ENCODE measurements at regions not wholly inside any gene's neighbourhood (a gene's known extent, or its start where the extent isn't known, plus 50 kb on each side); places are given as distances from the start of the nearest gene placed in this dataset.

- no peak for TF ChIP-seq FOXP2 (optimal IDR thresholded peaks at IDR 0.05; ENCODE audit: borderline replicate concordance, extremely low read depth, extremely low read length, insufficient read depth)
- no peak for TF ChIP-seq POLR2AphosphoS5 (IDR thresholded peaks at IDR 0.05; ENCODE audit: low read depth, low read length)
- TF ChIP-seq SIN3A (IDR thresholded peaks at IDR 0.05; ENCODE audit: borderline replicate concordance, insufficient read depth, low read length), result no peak
- no peak for TF ChIP-seq REST (IDR thresholded peaks at IDR 0.05; ENCODE audit: insufficient read depth in 1 of 2, low read depth in 2 of 2, low read length in 2 of 2)
- no peak for TF ChIP-seq TAF1 (IDR thresholded peaks at IDR 0.05; ENCODE audit: borderline replicate concordance, insufficient read depth, low read length)
These were observed 68.3 kb upstream of the NAV2 start for GRCh38 chr11:19644316-19644715.

GRCh38 chr11:19642185-19643158, 70.2 kb upstream of the NAV2 start:
- TF ChIP-seq SIN3A (IDR thresholded peaks at IDR 0.05; ENCODE audit: borderline replicate concordance, insufficient read depth, low read length) (no peak), POLR2AphosphoS5 (IDR thresholded peaks at IDR 0.05; ENCODE audit: low read depth, low read length) (no peak), REST (IDR thresholded peaks at IDR 0.05; ENCODE audit: insufficient read depth in 1 of 2, low read depth in 2 of 2, low read length in 2 of 2) (no peak), FOXP2 (optimal IDR thresholded peaks at IDR 0.05; ENCODE audit: borderline replicate concordance, extremely low read depth, extremely low read length, insufficient read depth) (no peak), TAF1 (IDR thresholded peaks at IDR 0.05; ENCODE audit: borderline replicate concordance, insufficient read depth, low read length) (no peak)

GRCh38 chr11:19639603-19640105, 73.0 kb upstream of the NAV2 start:
- no peak for TF ChIP-seq SIN3A (IDR thresholded peaks at IDR 0.05; ENCODE audit: borderline replicate concordance, insufficient read depth, low read length)
- TF ChIP-seq FOXP2 (optimal IDR thresholded peaks at IDR 0.05; ENCODE audit: borderline replicate concordance, extremely low read depth, extremely low read length, insufficient read depth), result no peak
- no peak for TF ChIP-seq REST (IDR thresholded peaks at IDR 0.05; ENCODE audit: insufficient read depth in 1 of 2, low read depth in 2 of 2, low read length in 2 of 2)
- TF ChIP-seq POLR2AphosphoS5 (IDR thresholded peaks at IDR 0.05; ENCODE audit: low read depth, low read length), result no peak
- TF ChIP-seq TAF1 (IDR thresholded peaks at IDR 0.05; ENCODE audit: borderline replicate concordance, insufficient read depth, low read length), result no peak

- TF ChIP-seq FOXP2 (optimal IDR thresholded peaks at IDR 0.05; ENCODE audit: borderline replicate concordance, extremely low read depth, extremely low read length, insufficient read depth) (no peak), POLR2AphosphoS5 (IDR thresholded peaks at IDR 0.05; ENCODE audit: low read depth, low read length) (no peak), TAF1 (IDR thresholded peaks at IDR 0.05; ENCODE audit: borderline replicate concordance, insufficient read depth, low read length) (no peak), SIN3A (IDR thresholded peaks at IDR 0.05; ENCODE audit: borderline replicate concordance, insufficient read depth, low read length) (no peak), REST (IDR thresholded peaks at IDR 0.05; ENCODE audit: insufficient read depth in 1 of 2, low read depth in 2 of 2, low read length in 2 of 2) (no peak)
These were observed 77.3 kb upstream of the NAV2 start for GRCh38 chr11:19635332-19635731.

Measured in PFSK-1 (cell line).